Tibial artery (tissue), 4 donors: ENCODE measurements at regions not wholly inside any gene's neighbourhood (a gene's known extent, or its start where the extent isn't known, plus 50 kb on each side); places are given as distances from the start of the nearest gene placed in this dataset.

ENCODE experiments used
- DNase-seq, 2 donors: peaks; one replicate each; pipeline ENCODE4 v3.0.0-alpha.2; 2019
- H3K27ac ChIP-seq, 2 donors: fragments of 200-600 bp; sonication (generic) in 1 of 2; 1 replicate in 1 of 2; 2 replicates in 1 of 2; pipeline ENCODE4 v1.5.1; 2018 to 2019; ENCODE audit warnings: mild to moderate bottlenecking in 1 of 2
- H3K27me3 ChIP-seq, 2 donors: fragments of 200-600 bp; sonication (generic) in 1 of 2; one replicate each; pipeline versions ENCODE4 v1.5.1 to v1.6.0; 2016 to 2019
- H3K36me3 ChIP-seq, 3 donors: fragments of 200-600 bp; sonication (generic) in 2 of 3; one replicate each; pipeline ENCODE4 v1.5.1; 2016 to 2019; ENCODE audit warnings: mild to moderate bottlenecking in 2 of 3
- H3K4me1 ChIP-seq, 4 donors: fragments of 200-600 bp; sonication (generic) in 2 of 4; 1 replicate in 3 of 4; 2 replicates in 1 of 4; pipeline ENCODE4 v1.5.1; 2016 to 2019
- H3K4me3 ChIP-seq, 2 donors: fragments of 200-600 bp; sonication (generic) in 1 of 2; 1 replicate in 1 of 2; 2 replicates in 1 of 2; pipeline ENCODE4 v1.5.1; 2018 to 2019; ENCODE audit warnings: mild to moderate bottlenecking in 2 of 2
- H3K9me3 ChIP-seq, 3 donors: fragments of 200-600 bp; sonication (generic) in 1 of 3; one replicate each; pipeline ENCODE4 v1.5.1; 2016 to 2019
- intact Hi-C: fragments of 100-400 bp; cut with DNase I; formaldehyde crosslinking; loops from one replicate; pipeline ENCODE4 v1.15.0; 2023; ENCODE audit warnings: low total_unique reads
- TF ChIP-seq, protein P1 (sequence below), 2 experiments: fragments of 200-600 bp in 1 of 2; fragments of 450-650 bp in 1 of 2; IDR thresholded peaks; one replicate each; pipeline ENCODE4 v1.5.1; 2017 to 2019; ENCODE audit warnings: antibody characterized with exemption in 2 of 2, mild to moderate bottlenecking in 1 of 2, moderate library complexity in 1 of 2

- TF ChIP-seq, protein P1, sequence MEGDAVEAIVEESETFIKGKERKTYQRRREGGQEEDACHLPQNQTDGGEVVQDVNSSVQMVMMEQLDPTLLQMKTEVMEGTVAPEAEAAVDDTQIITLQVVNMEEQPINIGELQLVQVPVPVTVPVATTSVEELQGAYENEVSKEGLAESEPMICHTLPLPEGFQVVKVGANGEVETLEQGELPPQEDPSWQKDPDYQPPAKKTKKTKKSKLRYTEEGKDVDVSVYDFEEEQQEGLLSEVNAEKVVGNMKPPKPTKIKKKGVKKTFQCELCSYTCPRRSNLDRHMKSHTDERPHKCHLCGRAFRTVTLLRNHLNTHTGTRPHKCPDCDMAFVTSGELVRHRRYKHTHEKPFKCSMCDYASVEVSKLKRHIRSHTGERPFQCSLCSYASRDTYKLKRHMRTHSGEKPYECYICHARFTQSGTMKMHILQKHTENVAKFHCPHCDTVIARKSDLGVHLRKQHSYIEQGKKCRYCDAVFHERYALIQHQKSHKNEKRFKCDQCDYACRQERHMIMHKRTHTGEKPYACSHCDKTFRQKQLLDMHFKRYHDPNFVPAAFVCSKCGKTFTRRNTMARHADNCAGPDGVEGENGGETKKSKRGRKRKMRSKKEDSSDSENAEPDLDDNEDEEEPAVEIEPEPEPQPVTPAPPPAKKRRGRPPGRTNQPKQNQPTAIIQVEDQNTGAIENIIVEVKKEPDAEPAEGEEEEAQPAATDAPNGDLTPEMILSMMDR (IDR thresholded peaks at IDR 0.05) = no peak
- H3K9me3 ChIP-seq = no peaks in the 10 kb centered on the region
- DNase-seq = no peak
- intact Hi-C loops = no loop called here
- H3K27ac ChIP-seq = no peak overlapping the region
- H3K4me3 ChIP-seq = no peak overlapping the region
- H3K36me3 ChIP-seq = no peaks in the 10 kb centered on the region
- H3K27me3 ChIP-seq = no peaks in the 10 kb centered on the region
- H3K4me1 ChIP-seq = no peaks in the 10 kb centered on the region
Measured at GRCh38 chr2:116477229-116477628, 1337.3 kb upstream of the DDX18 start.

GRCh38 chr2:116487336-116487735, 1327.2 kb upstream of the DDX18 start:
- intact Hi-C loops = no loop called here
- H3K4me1 ChIP-seq = no peaks in the 10 kb centered on the region
- H3K36me3 ChIP-seq = no peaks in the 10 kb centered on the region
- no peaks in the 10 kb centered on the region for H3K9me3 ChIP-seq
- no peak overlapping the region for H3K27ac ChIP-seq
- TF ChIP-seq, protein P1 (IDR thresholded peaks at IDR 0.05) = no peak
- no peak for DNase-seq
- no peak overlapping the region for H3K4me3 ChIP-seq
- H3K27me3 ChIP-seq = no peaks in the 10 kb centered on the region

- Histone ChIP-seq H3K27me3 (no peaks in the 10 kb centered on the region), H3K4me3 (no peak overlapping the region), H3K9me3 (no peaks in the 10 kb centered on the region), H3K27ac (no peak overlapping the region), H3K4me1 (no peaks in the 10 kb centered on the region), H3K36me3 (no peaks in the 10 kb centered on the region)
- no peak for DNase-seq
- intact Hi-C loops = no loop called here
- TF ChIP-seq, protein P1 (IDR thresholded peaks at IDR 0.05) = no peak
Measured at GRCh38 chr2:116489292-116489691, 1325.2 kb upstream of the DDX18 start.

DNA sequence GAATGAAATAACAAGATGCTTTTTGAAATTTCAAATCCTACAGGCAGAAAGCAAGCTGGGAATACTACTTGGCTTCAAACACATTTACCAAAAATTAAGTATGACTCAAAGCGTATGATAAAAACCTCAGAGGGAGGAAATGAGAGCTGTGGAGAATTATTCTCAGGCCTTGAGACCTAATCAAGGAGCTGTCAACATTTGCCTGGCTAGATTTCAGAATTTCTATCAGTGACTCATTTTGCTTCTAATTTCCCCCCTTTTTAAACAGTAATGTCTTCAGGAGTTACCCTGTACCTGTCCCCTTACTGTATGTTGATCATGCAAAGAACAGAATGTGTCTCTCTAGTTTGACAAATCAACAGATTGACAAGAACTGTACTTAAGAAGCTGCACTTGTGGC, 1324.5 kb upstream of the DDX18 start:
- H3K4me3 ChIP-seq = no peak overlapping the region
- intact Hi-C loops = no loop called here
- H3K36me3 ChIP-seq = no peaks in the 10 kb centered on the region
- H3K27ac ChIP-seq = no peak overlapping the region
- TF ChIP-seq, protein P1 (IDR thresholded peaks at IDR 0.05) = no peak
- DNase-seq = no peak
- H3K4me1 ChIP-seq = no peaks in the 10 kb centered on the region
- H3K9me3 ChIP-seq = no peaks in the 10 kb centered on the region
- H3K27me3 ChIP-seq = no peaks in the 10 kb centered on the region

DNA sequence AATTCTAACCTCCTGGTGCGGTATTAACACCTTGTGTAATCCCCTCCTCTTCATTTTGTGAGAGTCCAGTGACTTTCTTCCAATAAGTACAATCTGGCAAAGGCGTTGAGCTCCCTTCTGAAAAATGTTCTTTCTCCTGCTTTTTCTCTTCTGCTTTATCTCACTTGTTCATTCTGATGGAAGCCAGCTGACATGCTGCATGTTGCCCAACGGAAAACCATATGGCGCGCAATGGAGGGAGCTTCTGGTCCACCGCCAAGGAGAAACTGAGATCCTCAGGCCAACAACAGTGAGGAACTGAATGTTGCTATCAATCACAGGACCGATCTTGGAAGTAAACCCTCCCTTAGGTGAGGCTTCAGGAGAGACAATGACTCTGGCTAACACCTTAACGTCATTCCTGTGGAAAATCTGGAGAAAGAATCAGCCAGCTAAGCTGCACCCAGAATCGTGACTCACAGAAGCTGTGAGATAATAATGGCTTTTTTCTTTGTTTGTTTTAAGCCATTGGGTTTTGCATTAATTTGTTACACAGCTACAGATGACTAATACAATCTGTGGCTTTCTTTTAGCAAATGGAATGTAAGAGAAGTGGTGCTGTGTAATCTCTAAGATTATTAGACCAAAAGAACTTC, 1323.9 kb upstream of the DDX18 start:
- intact Hi-C loops = no loop called here
- H3K4me3 ChIP-seq = no peak overlapping the region
- no peaks in the 10 kb centered on the region for H3K36me3 ChIP-seq
- no peaks in the 10 kb centered on the region for H3K9me3 ChIP-seq
- no peak for DNase-seq
- H3K27me3 ChIP-seq = no peaks in the 10 kb centered on the region
- TF ChIP-seq, protein P1 (IDR thresholded peaks at IDR 0.05) = no peak
- no peak overlapping the region for H3K27ac ChIP-seq
- no peaks in the 10 kb centered on the region for H3K4me1 ChIP-seq

GRCh38 chr2:116491292-116491691, 1323.2 kb upstream of the DDX18 start:
- H3K9me3 ChIP-seq = no peaks in the 10 kb centered on the region
- H3K4me1 ChIP-seq = no peaks in the 10 kb centered on the region
- H3K4me3 ChIP-seq = no peak overlapping the region
- no peak for DNase-seq
- H3K27ac ChIP-seq = no peak overlapping the region
- TF ChIP-seq, protein P1 (IDR thresholded peaks at IDR 0.05) = no peak
- no peaks in the 10 kb centered on the region for H3K36me3 ChIP-seq
- no peaks in the 10 kb centered on the region for H3K27me3 ChIP-seq
- intact Hi-C loops = no loop called here
